ENCODE measurements at regions not wholly inside any gene's neighbourhood (a gene's known extent, or its start where the extent isn't known, plus 50 kb on each side); places are given as distances from the start of the nearest gene placed in this dataset.

- TF ChIP-seq EZH2 (IDR thresholded peaks at IDR 0.05; ENCODE audit: borderline replicate concordance, low read length): no peak
- TF ChIP-seq, protein P1, sequence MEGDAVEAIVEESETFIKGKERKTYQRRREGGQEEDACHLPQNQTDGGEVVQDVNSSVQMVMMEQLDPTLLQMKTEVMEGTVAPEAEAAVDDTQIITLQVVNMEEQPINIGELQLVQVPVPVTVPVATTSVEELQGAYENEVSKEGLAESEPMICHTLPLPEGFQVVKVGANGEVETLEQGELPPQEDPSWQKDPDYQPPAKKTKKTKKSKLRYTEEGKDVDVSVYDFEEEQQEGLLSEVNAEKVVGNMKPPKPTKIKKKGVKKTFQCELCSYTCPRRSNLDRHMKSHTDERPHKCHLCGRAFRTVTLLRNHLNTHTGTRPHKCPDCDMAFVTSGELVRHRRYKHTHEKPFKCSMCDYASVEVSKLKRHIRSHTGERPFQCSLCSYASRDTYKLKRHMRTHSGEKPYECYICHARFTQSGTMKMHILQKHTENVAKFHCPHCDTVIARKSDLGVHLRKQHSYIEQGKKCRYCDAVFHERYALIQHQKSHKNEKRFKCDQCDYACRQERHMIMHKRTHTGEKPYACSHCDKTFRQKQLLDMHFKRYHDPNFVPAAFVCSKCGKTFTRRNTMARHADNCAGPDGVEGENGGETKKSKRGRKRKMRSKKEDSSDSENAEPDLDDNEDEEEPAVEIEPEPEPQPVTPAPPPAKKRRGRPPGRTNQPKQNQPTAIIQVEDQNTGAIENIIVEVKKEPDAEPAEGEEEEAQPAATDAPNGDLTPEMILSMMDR (IDR thresholded peaks at IDR 0.05; ENCODE audit: low read length): no peak
- Histone ChIP-seq H3K4me3 (ENCODE audit: low read depth, low read length, poor library complexity, severe bottlenecking) (no peak overlapping the region), H3F3A (ENCODE audit: insufficient read depth, low read length) (no peaks in the 10 kb centered on the region), H3K4me2 (ENCODE audit: low read length) (no peak overlapping the region), H3K9me2 (ENCODE audit: low read depth, low read length) (no peaks in the 10 kb centered on the region), H3K9ac (ENCODE audit: low read length) (no peak overlapping the region), H2AFZ (ENCODE audit: low read length) (no peak overlapping the region), H3K9me3 (ENCODE audit: low read length) (no peaks in the 10 kb centered on the region), H3K4me1 (ENCODE audit: insufficient read depth, low read length, severe bottlenecking) (no peaks in the 10 kb centered on the region), H3K79me2 (ENCODE audit: insufficient read depth, low read length) (no peaks in the 10 kb centered on the region), H3K27ac (ENCODE audit: low read depth, low read length, poor library complexity, severe bottlenecking) (no peak overlapping the region), H4K20me1 (ENCODE audit: insufficient read depth, low read length) (no peaks in the 10 kb centered on the region), H3K27me3 (ENCODE audit: insufficient read depth, low read length) (no peaks in the 10 kb centered on the region), H3K36me3 (ENCODE audit: insufficient read depth, low read length) (no peaks in the 10 kb centered on the region)
These were observed 104.4 kb upstream of the MOCS1 start for GRCh38 chr6:40038626-40039025.

DNA sequence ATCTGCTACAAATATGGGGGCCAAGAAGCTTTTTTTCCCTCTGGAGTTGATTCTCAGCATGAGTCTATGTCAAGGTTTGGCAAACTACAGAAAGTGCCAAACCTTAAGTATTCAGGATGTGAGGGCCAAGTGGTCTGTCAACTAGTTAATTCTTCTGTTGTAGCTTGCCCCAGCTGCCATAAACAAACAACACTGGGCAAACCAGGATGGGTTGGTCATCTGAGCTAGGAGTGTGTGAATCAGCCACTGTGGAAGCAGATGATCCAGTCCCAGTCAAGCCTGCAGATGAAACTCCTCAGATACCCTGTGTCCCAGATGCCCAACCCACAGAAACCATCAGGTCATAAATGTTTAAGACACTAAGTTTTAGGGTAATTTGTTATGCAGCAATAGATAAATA lies 103.0 kb upstream of the MOCS1 start:
- Histone ChIP-seq H3K4me3 (ENCODE audit: low read depth, low read length, poor library complexity, severe bottlenecking) (no peak overlapping the region), H3K4me2 (ENCODE audit: low read length) (no peak overlapping the region), H3K27me3 (ENCODE audit: insufficient read depth, low read length) (no peaks in the 10 kb centered on the region), H3K9me3 (ENCODE audit: low read length) (no peaks in the 10 kb centered on the region), H3K27ac (ENCODE audit: low read depth, low read length, poor library complexity, severe bottlenecking) (no peak overlapping the region), H4K20me1 (ENCODE audit: insufficient read depth, low read length) (no peaks in the 10 kb centered on the region), H3K36me3 (ENCODE audit: insufficient read depth, low read length) (no peaks in the 10 kb centered on the region), H2AFZ (ENCODE audit: low read length) (no peak overlapping the region), H3F3A (ENCODE audit: insufficient read depth, low read length) (no peaks in the 10 kb centered on the region), H3K79me2 (ENCODE audit: insufficient read depth, low read length) (no peaks in the 10 kb centered on the region), H3K9me2 (ENCODE audit: low read depth, low read length) (no peaks in the 10 kb centered on the region), H3K9ac (ENCODE audit: low read length) (no peak overlapping the region), H3K4me1 (ENCODE audit: insufficient read depth, low read length, severe bottlenecking) (no peaks in the 10 kb centered on the region)
- TF ChIP-seq, protein P1 (IDR thresholded peaks at IDR 0.05; ENCODE audit: low read length): no peak
- TF ChIP-seq EZH2 (IDR thresholded peaks at IDR 0.05; ENCODE audit: borderline replicate concordance, low read length): no peak

DNA sequence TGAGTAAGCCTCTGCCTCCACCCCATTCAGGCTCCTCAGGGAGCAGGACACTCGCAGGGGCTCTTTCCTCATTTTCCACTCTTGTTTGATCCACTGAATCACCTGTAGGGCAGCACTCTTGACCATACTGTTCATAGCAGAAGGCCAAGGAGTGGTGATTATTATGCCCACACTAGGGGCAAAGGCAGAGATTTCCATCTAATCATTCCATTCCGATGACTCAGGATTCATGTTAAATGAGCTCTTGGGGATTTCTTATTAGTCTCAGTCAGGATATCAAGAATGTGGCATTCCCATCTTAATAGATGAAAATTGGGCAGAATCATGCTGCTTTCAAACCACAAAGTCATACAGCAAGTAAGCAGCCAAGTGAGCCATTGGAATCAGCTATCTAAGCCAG lies 101.9 kb upstream of the MOCS1 start:
- Histone ChIP-seq H3K79me2 (ENCODE audit: insufficient read depth, low read length) (no peaks in the 10 kb centered on the region), H3K4me3 (ENCODE audit: low read depth, low read length, poor library complexity, severe bottlenecking) (no peak overlapping the region), H2AFZ (ENCODE audit: low read length) (no peak overlapping the region), H3K9me3 (ENCODE audit: low read length) (no peaks in the 10 kb centered on the region), H3K9me2 (ENCODE audit: low read depth, low read length) (no peaks in the 10 kb centered on the region), H3F3A (ENCODE audit: insufficient read depth, low read length) (no peaks in the 10 kb centered on the region), H3K4me1 (ENCODE audit: insufficient read depth, low read length, severe bottlenecking) (no peaks in the 10 kb centered on the region), H4K20me1 (ENCODE audit: insufficient read depth, low read length) (no peaks in the 10 kb centered on the region), H3K36me3 (ENCODE audit: insufficient read depth, low read length) (no peaks in the 10 kb centered on the region), H3K9ac (ENCODE audit: low read length) (no peak overlapping the region), H3K27me3 (ENCODE audit: insufficient read depth, low read length) (no peaks in the 10 kb centered on the region), H3K27ac (ENCODE audit: low read depth, low read length, poor library complexity, severe bottlenecking) (no peak overlapping the region), H3K4me2 (ENCODE audit: low read length) (no peak overlapping the region)
- TF ChIP-seq, protein P1 (IDR thresholded peaks at IDR 0.05; ENCODE audit: low read length): no peak
- no peak for TF ChIP-seq EZH2 (IDR thresholded peaks at IDR 0.05; ENCODE audit: borderline replicate concordance, low read length)

Measured in OCI-LY1 (cell line).